Subcutaneous abdominal adipose tissue (tissue), 5 donors: ENCODE measurements at regions not wholly inside any gene's neighbourhood (a gene's known extent, or its start where the extent isn't known, plus 50 kb on each side); places are given as distances from the start of the nearest gene placed in this dataset.

Experiments
- H3K27ac ChIP-seq: one replicate; pipeline ENCODE4 v1.7.0; 2013; ENCODE audit warnings: low read depth, mild to moderate bottlenecking, inconsistent platforms, low read length, moderate library complexity
- H3K27me3 ChIP-seq, 5 donors: one replicate each; pipeline ENCODE4 v1.7.0; 2013; ENCODE audit warnings: low read length in 5 of 5, inconsistent platforms in 1 of 5; ENCODE audit not compliant: control insufficient read depth in 5 of 5, insufficient read depth in 4 of 5
- H3K36me3 ChIP-seq, 5 donors: one replicate each; pipeline ENCODE4 v1.7.0; 2013; ENCODE audit warnings: low read length in 5 of 5; ENCODE audit not compliant: control insufficient read depth in 5 of 5, insufficient read depth in 5 of 5
- H3K4me1 ChIP-seq, 5 donors: one replicate each; pipeline ENCODE4 v1.7.0; 2013; ENCODE audit warnings: low read length in 5 of 5, mild to moderate bottlenecking in 3 of 5, moderate library complexity in 1 of 5; ENCODE audit not compliant: control insufficient read depth in 5 of 5, insufficient read depth in 5 of 5
- H3K4me3 ChIP-seq, 5 donors: one replicate each; pipeline ENCODE4 v1.7.0; 2013; ENCODE audit warnings: low read length in 5 of 5, low read depth in 1 of 5
- H3K9ac ChIP-seq, 5 donors: one replicate each; pipeline ENCODE4 v1.7.0; 2013; ENCODE audit warnings: low read length in 5 of 5, mild to moderate bottlenecking in 4 of 5, moderate library complexity in 3 of 5
- H3K9me3 ChIP-seq, 5 donors: one replicate each; pipeline ENCODE4 v1.7.0; 2013; ENCODE audit warnings: low read length in 5 of 5; ENCODE audit not compliant: control insufficient read depth in 5 of 5
- donor health status: healthy.
- donor health status: healthy.
- donor health status: healthy.
- donor health status: healthy.
- donor health status: healthy.

DNA sequence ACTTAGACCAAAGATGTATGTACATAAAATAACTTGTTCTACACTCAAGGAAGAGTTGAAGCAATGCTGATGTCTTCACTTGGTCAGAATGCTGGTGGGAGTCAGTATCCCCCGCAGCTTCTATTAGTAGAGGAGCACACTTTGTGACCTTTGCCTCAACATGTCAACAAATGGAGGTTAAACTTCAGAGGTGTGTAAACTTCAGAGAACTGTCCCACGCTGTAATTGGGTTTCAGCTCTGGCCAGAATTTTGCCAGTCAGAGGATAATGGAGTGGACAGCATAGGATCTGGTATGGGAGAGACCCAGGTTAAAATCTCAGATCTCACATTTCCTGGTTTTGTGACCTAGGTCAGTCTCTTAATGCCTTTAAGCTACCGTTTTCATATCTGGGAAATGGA, 107.6 kb upstream of the ZNF644 start:
- Histone ChIP-seq H3K36me3 (no peaks in the 10 kb centered on the region), H3K27ac (no peak overlapping the region), H3K27me3 (no peaks in the 10 kb centered on the region), H3K9ac (no peak overlapping the region), H3K4me3 (no peak overlapping the region), H3K9me3 (no peaks in the 10 kb centered on the region), H3K4me1 (peaks cover 0 to 16% (median 9%) of the 10 kb centered on the region in 5 donors)

DNA sequence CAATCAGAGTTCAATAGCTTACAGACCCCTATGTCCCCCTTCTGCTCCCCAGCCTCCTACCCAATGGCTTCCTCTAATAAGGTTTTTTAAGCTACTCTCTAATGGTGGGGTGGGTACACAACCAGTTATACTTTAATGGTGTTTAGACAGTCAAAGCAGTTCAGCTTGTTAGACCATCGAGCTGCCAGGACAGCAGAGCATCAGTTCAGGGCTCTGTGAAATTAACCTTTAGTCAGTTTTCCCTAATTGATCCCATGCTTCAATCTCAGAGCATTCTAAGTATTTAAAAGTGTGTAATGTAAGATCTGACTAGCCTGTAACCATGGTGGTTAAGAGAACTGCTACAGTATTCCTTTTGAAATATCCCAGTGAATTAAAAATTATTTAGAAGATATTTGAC, 107.2 kb upstream of the ZNF644 start:
- Histone ChIP-seq H3K9me3 (no peaks in the 10 kb centered on the region), H3K36me3 (no peaks in the 10 kb centered on the region), H3K27me3 (no peaks in the 10 kb centered on the region), H3K4me3 (no peak overlapping the region), H3K4me1 (peaks cover 0 to 15% (median 7%) of the 10 kb centered on the region in 5 donors), H3K9ac (no peak overlapping the region), H3K27ac (no peak overlapping the region)

DNA sequence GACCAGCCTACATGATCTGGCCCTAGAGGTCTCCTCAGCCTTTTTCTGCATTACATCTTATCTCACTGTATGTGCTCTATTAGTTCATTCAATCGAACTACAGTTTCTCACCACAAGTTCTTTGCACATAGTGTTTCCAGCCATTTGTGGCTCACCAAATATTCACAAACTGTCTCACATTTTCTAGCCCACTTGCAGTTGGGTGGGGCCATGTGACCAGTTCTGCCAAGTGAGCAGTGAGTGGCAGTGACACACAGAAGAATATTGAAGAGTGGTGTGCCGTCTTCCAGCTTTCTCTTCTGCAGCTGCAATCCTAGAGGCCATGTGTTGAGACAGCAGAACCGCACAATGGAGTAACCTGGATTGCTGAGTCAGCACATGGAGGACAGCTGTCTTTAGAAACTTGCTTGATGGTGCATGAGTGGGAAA, 103.2 kb upstream of the ZNF644 start:
- peaks cover 0 to 22% (median 0%) of the 10 kb centered on the region in 5 donors for H3K4me1 ChIP-seq
- H3K9me3 ChIP-seq: no peaks in the 10 kb centered on the region
- H3K27me3 ChIP-seq: no peaks in the 10 kb centered on the region
- H3K27ac ChIP-seq: no peak overlapping the region
- H3K4me3 ChIP-seq: no peak overlapping the region
- no peaks in the 10 kb centered on the region for H3K36me3 ChIP-seq
- H3K9ac ChIP-seq: no peak overlapping the region

DNA sequence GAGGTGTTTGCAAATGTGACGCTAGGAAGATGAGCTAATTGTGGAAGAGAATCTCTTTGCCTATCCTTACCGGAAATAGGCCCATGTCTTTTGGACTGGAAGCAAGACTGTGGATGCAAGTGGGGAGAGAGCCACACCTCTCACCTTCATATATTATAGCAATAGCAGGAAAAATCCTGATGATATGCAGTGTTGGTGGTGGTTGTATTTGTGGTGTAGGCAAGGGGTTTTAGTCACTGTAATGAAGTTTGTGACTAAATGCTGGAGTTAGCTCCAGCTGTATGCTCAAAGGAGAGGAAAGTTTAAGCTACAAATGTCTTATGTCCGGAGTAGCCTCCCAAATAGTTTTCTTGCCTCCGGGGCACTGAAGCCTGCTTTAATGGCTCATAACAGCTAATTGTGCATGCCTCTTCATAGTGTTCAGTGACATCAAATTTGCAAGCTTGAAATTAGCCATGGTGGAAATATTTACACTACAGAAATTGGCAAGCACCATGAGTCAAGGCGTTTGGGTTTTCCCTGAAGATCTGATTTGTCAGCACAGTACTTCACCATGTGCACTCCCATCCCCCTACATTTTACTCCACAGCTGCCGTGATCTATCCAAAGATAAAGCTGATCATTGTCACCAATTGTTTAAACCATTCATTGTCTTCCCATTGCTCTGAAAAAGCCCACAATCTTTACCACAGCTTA, 102.6 kb upstream of the ZNF644 start:
- H3K36me3 ChIP-seq: no peaks in the 10 kb centered on the region
- no peak overlapping the region for H3K4me3 ChIP-seq
- H3K27me3 ChIP-seq: no peaks in the 10 kb centered on the region
- no peaks in the 10 kb centered on the region for H3K9me3 ChIP-seq
- H3K4me1 ChIP-seq: peaks cover 0 to 22% (median 0%) of the 10 kb centered on the region in 5 donors
- H3K27ac ChIP-seq: no peak overlapping the region
- no peak overlapping the region for H3K9ac ChIP-seq

DNA sequence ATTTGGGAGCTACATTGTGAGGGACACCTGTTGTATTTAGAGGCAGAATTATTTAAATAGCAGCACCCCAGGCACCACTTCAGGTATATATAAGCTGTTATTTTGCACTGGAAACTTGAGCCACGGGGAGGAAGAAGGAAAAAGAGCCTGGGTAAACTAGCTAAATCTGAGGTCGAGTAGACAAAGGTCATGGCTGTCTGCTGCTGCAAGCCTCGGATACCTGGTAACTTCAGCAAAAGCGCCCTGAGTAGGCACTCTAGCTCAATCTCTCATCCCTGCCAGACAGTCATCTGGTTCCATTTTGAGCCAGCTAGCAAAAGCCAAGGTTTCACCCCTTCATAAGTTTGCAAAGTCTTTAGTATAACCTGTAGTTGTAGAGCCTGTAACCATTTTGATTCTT, 101.9 kb upstream of the ZNF644 start:
- H3K27me3 ChIP-seq: no peaks in the 10 kb centered on the region
- H3K9ac ChIP-seq: no peak overlapping the region
- no peaks in the 10 kb centered on the region for H3K9me3 ChIP-seq
- no peak overlapping the region for H3K4me3 ChIP-seq
- H3K36me3 ChIP-seq: no peaks in the 10 kb centered on the region
- H3K4me1 ChIP-seq: peaks cover 0 to 22% (median 0%) of the 10 kb centered on the region in 5 donors
- H3K27ac ChIP-seq: no peak overlapping the region

DNA sequence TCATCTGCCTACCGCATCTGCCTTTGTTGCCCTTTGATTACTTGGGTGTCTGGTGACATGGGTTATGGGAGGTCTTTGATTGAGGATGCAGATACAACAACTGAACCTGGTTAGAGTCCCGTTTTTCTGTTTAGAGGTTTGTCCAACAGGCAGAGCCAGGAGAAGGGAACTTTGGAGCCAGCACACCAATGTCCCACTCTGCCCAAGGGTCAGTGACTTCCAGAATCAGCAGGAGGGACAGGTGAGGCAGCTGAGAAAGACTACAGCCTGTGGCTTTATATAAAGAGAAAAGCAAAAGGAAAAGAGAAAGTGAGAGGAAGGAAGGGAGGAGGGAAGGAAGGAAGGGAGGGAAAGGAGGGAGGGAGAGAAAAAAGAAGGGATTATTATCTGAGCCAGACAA, 101.5 kb upstream of the ZNF644 start:
- Histone ChIP-seq H3K4me3 (no peak overlapping the region), H3K9me3 (no peaks in the 10 kb centered on the region), H3K4me1 (peaks cover 0 to 22% (median 0%) of the 10 kb centered on the region in 5 donors), H3K27ac (no peak overlapping the region), H3K36me3 (no peaks in the 10 kb centered on the region), H3K9ac (no peak overlapping the region), H3K27me3 (no peaks in the 10 kb centered on the region)

DNA sequence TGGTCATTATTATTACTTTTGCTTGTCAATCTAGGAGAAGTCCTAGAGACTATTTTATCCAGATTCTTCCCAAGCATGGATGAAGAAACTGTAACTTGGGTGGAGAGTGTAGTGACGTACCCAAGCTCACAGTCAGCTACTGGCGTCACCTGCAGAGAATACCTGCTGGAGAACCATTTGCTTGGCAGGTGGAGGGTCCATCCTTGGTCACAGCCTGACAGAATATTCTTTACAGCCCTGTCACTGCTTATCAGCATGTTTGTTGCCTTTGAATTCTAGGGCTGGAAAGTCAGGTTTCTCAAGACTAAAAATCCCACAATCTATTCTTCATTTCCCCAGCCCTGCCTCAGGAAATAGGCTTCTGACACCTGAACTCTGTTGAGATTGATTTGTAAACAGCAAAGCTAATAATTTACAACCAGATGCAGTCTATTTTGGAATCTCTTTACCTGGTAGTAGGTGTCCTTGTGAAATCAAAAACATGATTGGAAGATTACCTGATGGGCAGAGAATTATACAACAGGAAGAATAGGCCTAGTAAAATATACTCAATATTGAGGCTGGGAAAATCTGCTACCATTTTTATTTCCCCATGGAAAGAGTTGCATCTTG, 100.4 kb upstream of the ZNF644 start:
- Histone ChIP-seq H3K4me3 (no peak overlapping the region), H3K9ac (no peak overlapping the region), H3K27me3 (no peaks in the 10 kb centered on the region), H3K36me3 (no peaks in the 10 kb centered on the region), H3K9me3 (no peaks in the 10 kb centered on the region), H3K4me1 (peaks cover 0 to 22% (median 0%) of the 10 kb centered on the region in 5 donors), H3K27ac (no peak overlapping the region)

DNA sequence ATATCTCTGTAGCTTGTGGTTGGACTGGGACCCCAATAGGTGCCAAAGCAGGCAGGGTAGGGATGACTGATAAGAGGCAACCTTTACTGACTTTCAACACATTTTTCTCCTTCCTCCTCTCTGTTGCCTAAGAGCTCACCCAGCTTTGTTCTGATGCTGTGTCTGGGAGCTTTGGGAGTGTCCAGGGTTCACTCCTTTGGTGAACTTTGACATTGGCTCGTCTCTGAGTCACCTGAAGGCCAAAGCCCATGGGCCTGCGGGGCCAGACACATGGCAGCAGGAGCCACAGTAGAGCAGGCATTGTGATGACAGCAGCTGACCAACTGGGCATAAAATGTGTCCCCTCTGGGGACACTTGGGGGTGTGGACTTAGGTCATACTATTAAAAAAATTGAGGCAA, 99.5 kb upstream of the ZNF644 start:
- Histone ChIP-seq H3K9me3 (no peaks in the 10 kb centered on the region), H3K4me3 (no peak overlapping the region), H3K4me1 (peaks cover 0 to 22% (median 0%) of the 10 kb centered on the region in 5 donors), H3K27ac (no peak overlapping the region), H3K27me3 (no peaks in the 10 kb centered on the region), H3K9ac (no peak overlapping the region), H3K36me3 (no peaks in the 10 kb centered on the region)

DNA sequence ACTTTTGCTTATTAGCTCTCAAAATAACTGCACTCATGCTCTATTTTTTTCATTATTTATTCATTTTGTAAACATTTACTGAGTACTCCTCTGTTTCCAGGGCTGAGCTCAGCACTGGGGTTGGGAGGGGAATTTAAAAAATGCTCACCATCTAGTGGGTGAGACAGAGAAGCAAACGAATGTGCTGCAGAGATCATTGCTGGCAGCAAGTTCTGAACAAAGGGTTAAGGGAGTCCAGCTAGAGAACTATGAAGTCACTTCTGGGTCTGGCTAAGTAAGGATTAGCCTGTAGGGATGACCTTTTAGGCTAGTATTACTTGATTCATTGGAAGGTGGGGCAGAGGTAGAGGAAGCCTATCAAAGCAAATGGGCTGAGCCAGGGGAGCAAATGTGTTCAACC, 99.1 kb upstream of the ZNF644 start:
- Histone ChIP-seq H3K9me3 (no peaks in the 10 kb centered on the region), H3K4me1 (peaks cover 0 to 22% (median 0%) of the 10 kb centered on the region in 5 donors), H3K27ac (no peak overlapping the region), H3K4me3 (no peak overlapping the region), H3K9ac (no peak overlapping the region), H3K36me3 (no peaks in the 10 kb centered on the region), H3K27me3 (no peaks in the 10 kb centered on the region)

DNA sequence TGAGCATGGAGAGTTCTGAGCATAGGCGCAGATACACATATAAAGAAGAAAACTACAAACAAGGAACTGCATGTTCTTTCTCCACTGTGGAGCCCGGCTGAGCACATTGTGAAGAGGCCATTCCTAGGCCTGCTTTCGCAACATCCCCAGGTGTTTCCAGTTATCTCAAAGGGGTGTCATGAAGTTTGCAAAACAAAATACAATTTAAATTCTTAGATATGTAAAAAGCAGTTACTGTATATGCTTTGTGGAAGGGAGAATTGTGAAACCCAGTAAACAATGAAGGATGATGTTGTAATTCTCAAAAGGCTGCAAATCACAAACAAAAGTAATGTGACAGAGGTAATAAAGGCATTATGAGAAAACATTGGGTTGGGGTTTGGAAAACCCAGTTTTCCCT, 98.6 kb upstream of the ZNF644 start:
- H3K9ac ChIP-seq: no peak overlapping the region

More for the DNA sequence above, 98.6 kb upstream of the ZNF644 start:
- no peaks in the 10 kb centered on the region for H3K9me3 ChIP-seq
- no peaks in the 10 kb centered on the region for H3K36me3 ChIP-seq
- no peak overlapping the region for H3K27ac ChIP-seq
- peaks cover 0 to 22% (median 0%) of the 10 kb centered on the region in 5 donors for H3K4me1 ChIP-seq
- no peak overlapping the region for H3K4me3 ChIP-seq
- H3K27me3 ChIP-seq: no peaks in the 10 kb centered on the region
